Left ventricle myocardium inferior (tissue), 1 donor: ENCODE measurements at regions not wholly inside any gene's neighbourhood (a gene's known extent, or its start where the extent isn't known, plus 50 kb on each side); places are given as distances from the start of the nearest gene placed in this dataset.

ENCODE experiments used
- DNase-seq: peaks from one replicate; pipeline ENCODE4 v3.0.0-alpha.2; 2020
- H3K27ac ChIP-seq: fragments of 200-600 bp; replicated peaks from 2 replicates; pipeline ENCODE4 v1.8.0; 2021
- H3K27me3 ChIP-seq: fragments of 200-600 bp; 2 replicates; pipeline ENCODE4 v1.8.0; 2021; ENCODE audit warnings: low read depth
- H3K36me3 ChIP-seq: fragments of 200-600 bp; 2 replicates; pipeline ENCODE4 v1.8.0; 2021
- H3K4me1 ChIP-seq: fragments of 200-600 bp; 2 replicates; pipeline ENCODE4 v1.8.0; 2021
- H3K4me3 ChIP-seq: fragments of 200-600 bp; 2 replicates; pipeline ENCODE4 v1.8.0; 2021; ENCODE audit warnings: mild to moderate bottlenecking, moderate library complexity
- H3K9me3 ChIP-seq: fragments of 200-600 bp; replicated peaks from 2 replicates; pipeline ENCODE4 v1.8.0; 2021
- CTCF ChIP-seq: fragments of 200-600 bp; IDR thresholded peaks from 2 replicates; pipeline ENCODE4 v1.8.0; 2021; ENCODE audit warnings: antibody characterized with exemption, mild to moderate bottlenecking, borderline replicate concordance
- intact Hi-C: fragments of 100-400 bp; cut with micrococcal nuclease; formaldehyde crosslinking; loops from one replicate; pipeline ENCODE4 v1.11.0; 2022
- donor health status: DM: no; HTN: yes; CAD: no; lungs with severe emphysema.

- Histone ChIP-seq H3K27ac (no peak overlapping the region), H3K9me3 (no peaks in the 10 kb centered on the region), H3K4me3 (no peak overlapping the region), H3K36me3 (no peaks in the 10 kb centered on the region), H3K4me1 (no peaks in the 10 kb centered on the region), H3K27me3 (peaks cover 4% of the 10 kb centered on the region)
- intact Hi-C loops = no loop called here
- no peak for DNase-seq
- no peak for TF ChIP-seq CTCF
Measured at GRCh38 chr4:84394386-84394785, 104.7 kb downstream of the NKX6-1 start.

- H3K36me3 ChIP-seq = no peaks in the 10 kb centered on the region
- no peak overlapping the region for H3K4me3 ChIP-seq
- H3K27me3 ChIP-seq = peaks cover 6% of the 10 kb centered on the region
- DNase-seq = no peak
- intact Hi-C loops = no loop called here
- no peak overlapping the region for H3K27ac ChIP-seq
- TF ChIP-seq CTCF = no peak
- H3K4me1 ChIP-seq = no peaks in the 10 kb centered on the region
- no peaks in the 10 kb centered on the region for H3K9me3 ChIP-seq
Measured at GRCh38 chr4:84392951-84393590, 106.0 kb downstream of the NKX6-1 start.

- no peak overlapping the region for H3K27ac ChIP-seq
- TF ChIP-seq CTCF = no peak
- peaks cover 6% of the 10 kb centered on the region for H3K27me3 ChIP-seq
- no peaks in the 10 kb centered on the region for H3K36me3 ChIP-seq
- no peaks in the 10 kb centered on the region for H3K4me1 ChIP-seq
- H3K4me3 ChIP-seq = no peak overlapping the region
- H3K9me3 ChIP-seq = no peaks in the 10 kb centered on the region
- no peak for DNase-seq
- intact Hi-C loops = no loop called here
Measured at GRCh38 chr4:84389406-84389805, 109.7 kb downstream of the NKX6-1 start.

GRCh38 chr4:84385203-84385602 lies 113.9 kb downstream of the NKX6-1 start:
- intact Hi-C loops = no loop called here

GRCh38 chr4:84384801-84385200 lies 114.3 kb downstream of the NKX6-1 start:
- Histone ChIP-seq H3K4me3 (no peak overlapping the region), H3K36me3 (no peaks in the 10 kb centered on the region), H3K27ac (no peak overlapping the region), H3K27me3 (peaks cover 26% of the 10 kb centered on the region), H3K4me1 (no peaks in the 10 kb centered on the region), H3K9me3 (no peaks in the 10 kb centered on the region)
- intact Hi-C loops = no loop called here
- no peak for TF ChIP-seq CTCF
- no peak for DNase-seq

More at GRCh38 chr4:84385203-84385602, 113.9 kb downstream of the NKX6-1 start:
- Histone ChIP-seq H3K27ac (no peak overlapping the region), H3K27me3 (peaks cover 22% of the 10 kb centered on the region), H3K4me3 (no peak overlapping the region), H3K4me1 (no peaks in the 10 kb centered on the region), H3K36me3 (no peaks in the 10 kb centered on the region), H3K9me3 (no peaks in the 10 kb centered on the region)
- no peak for TF ChIP-seq CTCF
- DNase-seq = no peak
